SK-N-SH (cell line): ENCODE measurements at regions not wholly inside any gene's neighbourhood (a gene's known extent, or its start where the extent isn't known, plus 50 kb on each side); places are given as distances from the start of the nearest gene placed in this dataset.

Experiments used
- CTCF ChIA-PET: fragments of 300-600, 350-600 bp; formaldehyde crosslinking; extraction: SDS; loops from one replicate; lab custom pipeline; 2021; lab: Yijun Ruan, JAX
- POLR2A ChIA-PET: fragments of 350-600 bp; sonication (Branson Sonifier 250); formaldehyde crosslinking; extraction: SDS; loops from one replicate; lab custom pipeline; 2020; ENCODE audit warnings: antibody characterized with exemption, inconsistent platforms; lab: Yijun Ruan, JAX
- DNase-seq: peaks from one replicate; pipeline ENCODE4 v3.0.0; 2012
- H2AFZ ChIP-seq: fragments of 200-600 bp; sonication (generic); 2 replicates; pipeline ENCODE4 v1.8.1; 2016; ENCODE audit warnings: antibody characterized with exemption, mild to moderate bottlenecking, low read depth
- H3F3A ChIP-seq: fragments of 200-600 bp; sonication (generic); replicated peaks from 2 replicates; pipeline ENCODE3; 2016; ENCODE audit warnings: antibody characterized with exemption, mild to moderate bottlenecking; ENCODE audit not compliant: insufficient read depth
- H3K27ac ChIP-seq, 2 experiments: fragments of 200-500 bp in 1 of 2; fragments of 200-600 bp in 1 of 2; sonication (Bioruptor generic) in 1 of 2; sonication (generic), shearing (Covaris generic) in 1 of 2; 2 replicates each; pipeline versions ENCODE4 v1.5.1 to v1.6.1; 2014 to 2016; ENCODE audit warnings: low read depth in 2 of 2, inconsistent platforms in 1 of 2, low read length in 1 of 2, mild to moderate bottlenecking in 1 of 2, mixed read lengths in 1 of 2
- H3K27me3 ChIP-seq: fragments of 200-600 bp; sonication (generic), shearing (Covaris generic); 2 replicates; pipeline ENCODE4 v1.6.1; 2016; ENCODE audit warnings: mixed run types; ENCODE audit not compliant: insufficient read depth
- H3K36me3 ChIP-seq, 2 experiments: fragments of 200-500 bp in 1 of 2; fragments of 200-600 bp in 1 of 2; sonication (Bioruptor generic) in 1 of 2; sonication (generic) in 1 of 2; replicated peaks in 1 of 2; 2 replicates each; pipeline versions ENCODE3 to v1.5.1; 2014 to 2016; ENCODE audit warnings: low read length in 1 of 2, mild to moderate bottlenecking in 1 of 2; ENCODE audit not compliant: insufficient read depth in 2 of 2, control insufficient read depth in 1 of 2
- H3K4me1 ChIP-seq, 2 experiments: fragments of 200-500 bp in 1 of 2; fragments of 200-600 bp in 1 of 2; sonication (Bioruptor generic) in 1 of 2; sonication (generic), shearing (Covaris generic) in 1 of 2; 2 replicates each; pipeline versions ENCODE4 v1.5.1 to v1.6.1; 2014 to 2016; ENCODE audit warnings: low read depth in 1 of 2, low read length in 1 of 2, mixed run types in 1 of 2; ENCODE audit not compliant: insufficient read depth in 2 of 2, control insufficient read depth in 1 of 2
- H3K4me2 ChIP-seq: fragments of 200-600 bp; sonication (generic), shearing (Covaris generic); 2 replicates; pipeline ENCODE4 v1.6.1; 2017; ENCODE audit warnings: mixed run types
- H3K4me3 ChIP-seq, 2 experiments: fragments of 200-500 bp in 1 of 2; fragments of 200-600 bp in 1 of 2; sonication (Bioruptor generic) in 1 of 2; sonication (generic), shearing (Covaris generic) in 1 of 2; 2 replicates each; pipeline versions ENCODE4 v1.5.1 to v1.8.1; 2014 to 2016; ENCODE audit warnings: low read depth in 2 of 2, inconsistent platforms in 1 of 2, low read length in 1 of 2, mild to moderate bottlenecking in 1 of 2, mixed read lengths in 1 of 2, moderate library complexity in 1 of 2
- H3K79me2 ChIP-seq: fragments of 200-600 bp; sonication (generic); 2 replicates; pipeline ENCODE4 v1.8.1; 2017; ENCODE audit warnings: mild to moderate bottlenecking; ENCODE audit not compliant: insufficient read depth
- H3K9ac ChIP-seq: fragments of 200-600 bp; sonication (generic); 2 replicates; pipeline ENCODE4 v1.6.1; 2017; ENCODE audit warnings: mixed run types
- H3K9me2 ChIP-seq: fragments of 200-600 bp; sonication (generic); 2 replicates; pipeline ENCODE4 v1.6.1; 2017; ENCODE audit warnings: mixed run types
- H3K9me3 ChIP-seq: fragments of 200-600 bp; sonication (generic); 2 replicates; pipeline ENCODE4 v1.6.1; 2017; ENCODE audit warnings: mixed run types, mild to moderate bottlenecking, moderate library complexity
- H4K20me1 ChIP-seq: fragments of 200-600 bp; sonication (generic); 2 replicates; pipeline ENCODE4 v1.6.1; 2017; ENCODE audit warnings: mild to moderate bottlenecking, mixed run types; ENCODE audit not compliant: insufficient read depth
- EZH2phosphoT487 ChIP-seq: fragments of 200-600 bp; sonication (generic); IDR thresholded peaks from 2 replicates; pipeline ENCODE4 v1.6.1; 2017; ENCODE audit warnings: low read depth, mixed run types, mild to moderate bottlenecking, antibody characterized with exemption, moderate library complexity, borderline replicate concordance
- GATA2 ChIP-seq: sonication (generic); formaldehyde crosslinking; IDR thresholded peaks from 2 replicates; pipeline ENCODE4 v1.5.0; 2020; ENCODE audit warnings: mild to moderate bottlenecking, missing genetic modification reagents
- JUND ChIP-seq: IDR thresholded peaks from 2 replicates; pipeline ENCODE4 v1.4.0; 2012
- NRF1 ChIP-seq: IDR thresholded peaks from 2 replicates; pipeline ENCODE4 v1.6.1; 2012; ENCODE audit warnings: low read depth, mild to moderate bottlenecking, low read length
- POLR2AphosphoS5 ChIP-seq: IDR thresholded peaks from 2 replicates; pipeline ENCODE4 v1.6.1; 2012; ENCODE audit warnings: low read depth, low read length
- RFX5 ChIP-seq: IDR thresholded peaks from 2 replicates; pipeline ENCODE4 v1.6.1; 2012; ENCODE audit warnings: mild to moderate bottlenecking, improper control_type of control experiment, low read length
- RXRA ChIP-seq: IDR thresholded peaks from 2 replicates; pipeline ENCODE4 v1.4.0; 2012; ENCODE audit warnings: low read depth, mild to moderate bottlenecking, borderline replicate concordance
- TAF1 ChIP-seq: IDR thresholded peaks from 2 replicates; pipeline ENCODE4 v1.6.1; 2012; ENCODE audit warnings: low read depth, mild to moderate bottlenecking, low read length, moderate library complexity, borderline replicate concordance
- WGBS: methylation state at CpG from one replicate; pipeline ENCODE4 v1.1.6; 2017; ENCODE audit warnings: low lambda C conversion rate; 5-methylcytosine and 5-hydroxymethylcytosine counted together
- TF ChIP-seq, protein P1 (sequence below): IDR thresholded peaks from 2 replicates; pipeline ENCODE4 v1.6.1; 2012; ENCODE audit warnings: mild to moderate bottlenecking, low read depth, low read length, moderate library complexity
- TF ChIP-seq, protein P2 (sequence below): fragments of 150-350 bp; IDR thresholded peaks from 2 replicates; pipeline ENCODE4 v1.6.1; 2016; ENCODE audit warnings: mild to moderate bottlenecking, low read depth, low read length
- TF ChIP-seq, protein P3 (sequence below): fragments of 150-350 bp; IDR thresholded peaks from 2 replicates; pipeline ENCODE4 v1.6.1; 2017; ENCODE audit warnings: antibody characterized with exemption, low read length, low read depth, borderline replicate concordance
- TF ChIP-seq, protein P4 (sequence below): IDR thresholded peaks from 2 replicates; pipeline ENCODE4 v1.4.0; 2012; ENCODE audit warnings: low read depth

DNA sequence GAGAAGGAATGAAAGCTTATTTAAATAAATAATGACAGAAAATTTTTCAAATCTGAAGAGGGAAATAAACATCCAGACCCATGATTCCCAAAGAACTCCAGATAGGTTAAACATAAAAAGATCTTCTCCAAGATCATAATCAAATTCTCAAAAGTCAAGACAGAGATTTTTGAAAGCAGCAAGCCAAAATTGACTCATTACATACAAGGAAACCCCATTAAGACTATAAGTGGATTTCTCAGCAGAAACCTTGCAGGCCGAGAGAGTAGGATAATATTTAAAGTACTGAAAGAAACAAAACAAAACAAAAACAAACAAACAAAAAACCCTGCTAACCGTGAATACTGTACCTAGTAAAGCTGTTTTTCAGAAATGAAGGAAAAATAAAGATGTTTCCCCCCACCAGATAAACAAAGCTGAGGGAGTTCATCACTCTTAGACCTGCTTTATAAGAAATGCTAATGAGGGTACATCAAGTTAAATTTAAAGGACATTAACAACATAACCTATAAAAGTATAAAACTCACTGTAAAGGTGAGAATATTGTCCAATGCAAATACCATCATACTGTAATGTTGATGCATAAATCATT, 412.2 kb downstream of the INSC start (continued):
- TF ChIP-seq, protein P1, sequence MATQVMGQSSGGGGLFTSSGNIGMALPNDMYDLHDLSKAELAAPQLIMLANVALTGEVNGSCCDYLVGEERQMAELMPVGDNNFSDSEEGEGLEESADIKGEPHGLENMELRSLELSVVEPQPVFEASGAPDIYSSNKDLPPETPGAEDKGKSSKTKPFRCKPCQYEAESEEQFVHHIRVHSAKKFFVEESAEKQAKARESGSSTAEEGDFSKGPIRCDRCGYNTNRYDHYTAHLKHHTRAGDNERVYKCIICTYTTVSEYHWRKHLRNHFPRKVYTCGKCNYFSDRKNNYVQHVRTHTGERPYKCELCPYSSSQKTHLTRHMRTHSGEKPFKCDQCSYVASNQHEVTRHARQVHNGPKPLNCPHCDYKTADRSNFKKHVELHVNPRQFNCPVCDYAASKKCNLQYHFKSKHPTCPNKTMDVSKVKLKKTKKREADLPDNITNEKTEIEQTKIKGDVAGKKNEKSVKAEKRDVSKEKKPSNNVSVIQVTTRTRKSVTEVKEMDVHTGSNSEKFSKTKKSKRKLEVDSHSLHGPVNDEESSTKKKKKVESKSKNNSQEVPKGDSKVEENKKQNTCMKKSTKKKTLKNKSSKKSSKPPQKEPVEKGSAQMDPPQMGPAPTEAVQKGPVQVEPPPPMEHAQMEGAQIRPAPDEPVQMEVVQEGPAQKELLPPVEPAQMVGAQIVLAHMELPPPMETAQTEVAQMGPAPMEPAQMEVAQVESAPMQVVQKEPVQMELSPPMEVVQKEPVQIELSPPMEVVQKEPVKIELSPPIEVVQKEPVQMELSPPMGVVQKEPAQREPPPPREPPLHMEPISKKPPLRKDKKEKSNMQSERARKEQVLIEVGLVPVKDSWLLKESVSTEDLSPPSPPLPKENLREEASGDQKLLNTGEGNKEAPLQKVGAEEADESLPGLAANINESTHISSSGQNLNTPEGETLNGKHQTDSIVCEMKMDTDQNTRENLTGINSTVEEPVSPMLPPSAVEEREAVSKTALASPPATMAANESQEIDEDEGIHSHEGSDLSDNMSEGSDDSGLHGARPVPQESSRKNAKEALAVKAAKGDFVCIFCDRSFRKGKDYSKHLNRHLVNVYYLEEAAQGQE: no peak
- no peak for TF ChIP-seq JUND
- TF ChIP-seq POLR2AphosphoS5: no peak
- TF ChIP-seq, protein P2, sequence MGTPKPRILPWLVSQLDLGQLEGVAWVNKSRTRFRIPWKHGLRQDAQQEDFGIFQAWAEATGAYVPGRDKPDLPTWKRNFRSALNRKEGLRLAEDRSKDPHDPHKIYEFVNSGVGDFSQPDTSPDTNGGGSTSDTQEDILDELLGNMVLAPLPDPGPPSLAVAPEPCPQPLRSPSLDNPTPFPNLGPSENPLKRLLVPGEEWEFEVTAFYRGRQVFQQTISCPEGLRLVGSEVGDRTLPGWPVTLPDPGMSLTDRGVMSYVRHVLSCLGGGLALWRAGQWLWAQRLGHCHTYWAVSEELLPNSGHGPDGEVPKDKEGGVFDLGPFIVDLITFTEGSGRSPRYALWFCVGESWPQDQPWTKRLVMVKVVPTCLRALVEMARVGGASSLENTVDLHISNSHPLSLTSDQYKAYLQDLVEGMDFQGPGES: no peak
- TF ChIP-seq, all 33 proteins: peak for 0

- H3K36me3 ChIP-seq: no peaks in the 10 kb centered on the region
- H3K4me3 ChIP-seq: no peak overlapping the region
- no peak for TF ChIP-seq EZH2phosphoT487
- no peak for TF ChIP-seq POLR2AphosphoS5
- no peak for TF ChIP-seq TAF1
- TF ChIP-seq RFX5: no peak
- TF ChIP-seq, protein P3, sequence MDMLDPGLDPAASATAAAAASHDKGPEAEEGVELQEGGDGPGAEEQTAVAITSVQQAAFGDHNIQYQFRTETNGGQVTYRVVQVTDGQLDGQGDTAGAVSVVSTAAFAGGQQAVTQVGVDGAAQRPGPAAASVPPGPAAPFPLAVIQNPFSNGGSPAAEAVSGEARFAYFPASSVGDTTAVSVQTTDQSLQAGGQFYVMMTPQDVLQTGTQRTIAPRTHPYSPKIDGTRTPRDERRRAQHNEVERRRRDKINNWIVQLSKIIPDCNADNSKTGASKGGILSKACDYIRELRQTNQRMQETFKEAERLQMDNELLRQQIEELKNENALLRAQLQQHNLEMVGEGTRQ: no peak
- no peak for TF ChIP-seq RXRA
- no peak for TF ChIP-seq NRF1
- no peak for TF ChIP-seq GATA2 (CRISPR knock-in tag)
- TF ChIP-seq, protein P4, sequence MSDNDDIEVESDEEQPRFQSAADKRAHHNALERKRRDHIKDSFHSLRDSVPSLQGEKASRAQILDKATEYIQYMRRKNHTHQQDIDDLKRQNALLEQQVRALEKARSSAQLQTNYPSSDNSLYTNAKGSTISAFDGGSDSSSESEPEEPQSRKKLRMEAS: no peak
- no peaks in the 10 kb centered on the region for H3K27me3 ChIP-seq
- H3K9ac ChIP-seq: no peak overlapping the region
- ChIA-PET CTCF (no interaction called here), POLR2A (no interaction called here)
- DNase-seq: no peak
- no peak overlapping the region for H2AFZ ChIP-seq
- no peaks in the 10 kb centered on the region for H4K20me1 ChIP-seq
- no peaks in the 10 kb centered on the region for H3K79me2 ChIP-seq
- H3K4me2 ChIP-seq: no peak overlapping the region
- H3F3A ChIP-seq: no peaks in the 10 kb centered on the region
- no peaks in the 10 kb centered on the region for H3K4me1 ChIP-seq
- peaks cover 3% of the 10 kb centered on the region; the same call in 1 of the 2 replicates for H3K9me3 ChIP-seq
- WGBS: 15% methylated on average over 4 of the region's 4 CpGs
- no peaks in the 10 kb centered on the region for H3K9me2 ChIP-seq
- no peak overlapping the region for H3K27ac ChIP-seq
Observed at GRCh38 chr11:15532432-15532831, 417.7 kb downstream of the INSC start.
